ENCODE measurements at regions not wholly inside any gene's neighbourhood (a gene's known extent, or its start where the extent isn't known, plus 50 kb on each side); places are given as distances from the start of the nearest gene placed in this dataset.
"Not testable (repeated sequence)": the region's sequence is repeated elsewhere in the genome, so short reads cannot be mapped to it uniquely, and the experiment has no call there.

- TF ChIP-seq, protein P1, sequence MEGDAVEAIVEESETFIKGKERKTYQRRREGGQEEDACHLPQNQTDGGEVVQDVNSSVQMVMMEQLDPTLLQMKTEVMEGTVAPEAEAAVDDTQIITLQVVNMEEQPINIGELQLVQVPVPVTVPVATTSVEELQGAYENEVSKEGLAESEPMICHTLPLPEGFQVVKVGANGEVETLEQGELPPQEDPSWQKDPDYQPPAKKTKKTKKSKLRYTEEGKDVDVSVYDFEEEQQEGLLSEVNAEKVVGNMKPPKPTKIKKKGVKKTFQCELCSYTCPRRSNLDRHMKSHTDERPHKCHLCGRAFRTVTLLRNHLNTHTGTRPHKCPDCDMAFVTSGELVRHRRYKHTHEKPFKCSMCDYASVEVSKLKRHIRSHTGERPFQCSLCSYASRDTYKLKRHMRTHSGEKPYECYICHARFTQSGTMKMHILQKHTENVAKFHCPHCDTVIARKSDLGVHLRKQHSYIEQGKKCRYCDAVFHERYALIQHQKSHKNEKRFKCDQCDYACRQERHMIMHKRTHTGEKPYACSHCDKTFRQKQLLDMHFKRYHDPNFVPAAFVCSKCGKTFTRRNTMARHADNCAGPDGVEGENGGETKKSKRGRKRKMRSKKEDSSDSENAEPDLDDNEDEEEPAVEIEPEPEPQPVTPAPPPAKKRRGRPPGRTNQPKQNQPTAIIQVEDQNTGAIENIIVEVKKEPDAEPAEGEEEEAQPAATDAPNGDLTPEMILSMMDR (conservative IDR thresholded peaks at IDR 0.05 in 1 of 2, IDR thresholded peaks at IDR 0.05 in 1 of 2; ENCODE audit: low read depth in 1 of 2, low read length in 2 of 2), result no peak
- TF ChIP-seq EZH2 (IDR thresholded peaks at IDR 0.05; ENCODE audit: low read length, missing control alignments), result no peak
- H3K36me3 ChIP-seq (ENCODE audit: control insufficient read depth, insufficient read depth, low read length), result no peaks in the 10 kb centered on the region
- H3K4me3 ChIP-seq (replicated peaks in 1 of 4; ENCODE audit: control extremely low read depth in 1 of 4, insufficient read depth in 1 of 4, low read depth in 3 of 4, low read length in 4 of 4), result no peak overlapping the region
- H4K20me1 ChIP-seq (ENCODE audit: control insufficient read depth, extremely low read depth, insufficient read depth, low read length), result no peaks in the 10 kb centered on the region
- no peak overlapping the region for H3K27ac ChIP-seq (ENCODE audit: insufficient read depth, low read length)
- H2AFZ ChIP-seq (ENCODE audit: low read length), result no peak overlapping the region
- no peak overlapping the region for H3K4me2 ChIP-seq (ENCODE audit: extremely low read depth, insufficient read depth, low read length)
- DNase-seq (ENCODE audit: low read depth in 2 of 2), result no peak
- no peaks in the 10 kb centered on the region for H3K79me2 ChIP-seq (ENCODE audit: control insufficient read depth, insufficient read depth, low read length)
- H3K9me3 ChIP-seq (ENCODE audit: control insufficient read depth, insufficient read depth, low read depth, low read length), result no peaks in the 10 kb centered on the region
- no peaks in the 10 kb centered on the region for H3K4me1 ChIP-seq (ENCODE audit: control insufficient read depth, extremely low read depth, insufficient read depth, low read length)
- H3K9ac ChIP-seq (ENCODE audit: insufficient read depth, low read length), result no peak overlapping the region
- H3K27me3 ChIP-seq (ENCODE audit: control insufficient read depth, insufficient read depth, low read length), result no peaks in the 10 kb centered on the region
Measured at GRCh38 chr11:92605667-92606066, 363.8 kb upstream of the MTNR1B start.

- no peak for TF ChIP-seq EZH2 (IDR thresholded peaks at IDR 0.05; ENCODE audit: low read length, missing control alignments)
- TF ChIP-seq, protein P1 (conservative IDR thresholded peaks at IDR 0.05 in 1 of 2, IDR thresholded peaks at IDR 0.05 in 1 of 2; ENCODE audit: low read depth in 1 of 2, low read length in 2 of 2), result no peak
- Histone ChIP-seq H3K4me1 (ENCODE audit: control insufficient read depth, extremely low read depth, insufficient read depth, low read length) (no peaks in the 10 kb centered on the region), H3K36me3 (ENCODE audit: control insufficient read depth, insufficient read depth, low read length) (no peaks in the 10 kb centered on the region), H3K4me2 (ENCODE audit: extremely low read depth, insufficient read depth, low read length) (no peak overlapping the region), H3K4me3 (replicated peaks in 1 of 4; ENCODE audit: control extremely low read depth in 1 of 4, insufficient read depth in 1 of 4, low read depth in 3 of 4, low read length in 4 of 4) (no peak overlapping the region), H2AFZ (ENCODE audit: low read length) (no peak overlapping the region), H3K9ac (ENCODE audit: insufficient read depth, low read length) (no peak overlapping the region), H4K20me1 (ENCODE audit: control insufficient read depth, extremely low read depth, insufficient read depth, low read length) (no peaks in the 10 kb centered on the region), H3K79me2 (ENCODE audit: control insufficient read depth, insufficient read depth, low read length) (no peaks in the 10 kb centered on the region), H3K27ac (ENCODE audit: insufficient read depth, low read length) (no peak overlapping the region), H3K9me3 (ENCODE audit: control insufficient read depth, insufficient read depth, low read depth, low read length) (no peaks in the 10 kb centered on the region), H3K27me3 (ENCODE audit: control insufficient read depth, insufficient read depth, low read length) (no peaks in the 10 kb centered on the region)
- peak in 1 of 2 donors; percentile 6 for DNase-seq (ENCODE audit: low read depth in 2 of 2)
Measured at GRCh38 chr11:92607969-92608722, 361.3 kb upstream of the MTNR1B start.

DNA sequence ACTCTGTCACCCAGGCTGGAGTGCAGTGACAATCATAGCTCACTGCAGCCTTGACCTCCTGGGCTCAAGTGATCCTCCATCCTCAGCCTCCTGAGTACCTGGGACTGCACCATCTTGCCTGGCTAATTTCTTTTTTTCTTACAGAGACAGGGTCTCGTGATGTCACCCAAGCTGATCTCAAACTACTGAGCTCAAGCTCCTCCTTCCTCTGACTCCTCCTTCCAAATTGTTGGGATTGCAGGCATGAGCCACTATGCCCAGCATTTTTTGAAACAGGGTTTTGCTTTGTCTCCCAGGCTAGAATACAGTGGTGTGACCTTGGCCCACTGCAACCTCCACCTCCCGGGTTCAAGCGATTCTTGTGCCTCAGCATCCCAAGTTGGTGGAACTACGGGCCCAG lies 358.3 kb upstream of the MTNR1B start:
- no peaks in the 10 kb centered on the region for H3K36me3 ChIP-seq (ENCODE audit: control insufficient read depth, insufficient read depth, low read length)
- H3K27ac ChIP-seq (ENCODE audit: insufficient read depth, low read length), result no peak overlapping the region
- H3K4me1 ChIP-seq (ENCODE audit: control insufficient read depth, extremely low read depth, insufficient read depth, low read length), result no peaks in the 10 kb centered on the region
- H3K9ac ChIP-seq (ENCODE audit: insufficient read depth, low read length), result no peak overlapping the region
- no peak overlapping the region for H2AFZ ChIP-seq (ENCODE audit: low read length)
- no peaks in the 10 kb centered on the region for H3K9me3 ChIP-seq (ENCODE audit: control insufficient read depth, insufficient read depth, low read depth, low read length)
- no peak overlapping the region for H3K4me2 ChIP-seq (ENCODE audit: extremely low read depth, insufficient read depth, low read length)
- no peaks in the 10 kb centered on the region for H3K79me2 ChIP-seq (ENCODE audit: control insufficient read depth, insufficient read depth, low read length)
- H4K20me1 ChIP-seq (ENCODE audit: control insufficient read depth, extremely low read depth, insufficient read depth, low read length), result no peaks in the 10 kb centered on the region
- no peak overlapping the region for H3K4me3 ChIP-seq (replicated peaks in 1 of 4; ENCODE audit: control extremely low read depth in 1 of 4, insufficient read depth in 1 of 4, low read depth in 3 of 4, low read length in 4 of 4)
- no peaks in the 10 kb centered on the region for H3K27me3 ChIP-seq (ENCODE audit: control insufficient read depth, insufficient read depth, low read length)
- TF ChIP-seq, protein P1 (conservative IDR thresholded peaks at IDR 0.05 in 1 of 2, IDR thresholded peaks at IDR 0.05 in 1 of 2; ENCODE audit: low read depth in 1 of 2, low read length in 2 of 2), result no peak
- no peak for TF ChIP-seq EZH2 (IDR thresholded peaks at IDR 0.05; ENCODE audit: low read length, missing control alignments)
- no peak for DNase-seq (ENCODE audit: low read depth in 2 of 2)

- not testable (repeated sequence) for H3K9me3 ChIP-seq (ENCODE audit: control insufficient read depth, insufficient read depth, low read depth, low read length); H3K4me3 ChIP-seq (replicated peaks in 1 of 4; ENCODE audit: control extremely low read depth in 1 of 4, insufficient read depth in 1 of 4, low read depth in 3 of 4, low read length in 4 of 4); DNase-seq (ENCODE audit: low read depth in 2 of 2); H2AFZ ChIP-seq (ENCODE audit: low read length); H3K36me3 ChIP-seq (ENCODE audit: control insufficient read depth, insufficient read depth, low read length); H3K79me2 ChIP-seq (ENCODE audit: control insufficient read depth, insufficient read depth, low read length); H3K4me1 ChIP-seq (ENCODE audit: control insufficient read depth, extremely low read depth, insufficient read depth, low read length); H3K4me2 ChIP-seq (ENCODE audit: extremely low read depth, insufficient read depth, low read length); H3K9ac ChIP-seq (ENCODE audit: insufficient read depth, low read length); H4K20me1 ChIP-seq (ENCODE audit: control insufficient read depth, extremely low read depth, insufficient read depth, low read length); H3K27me3 ChIP-seq (ENCODE audit: control insufficient read depth, insufficient read depth, low read length); H3K27ac ChIP-seq (ENCODE audit: insufficient read depth, low read length)
Measured at GRCh38 chr11:92618020-92618419, 351.4 kb upstream of the MTNR1B start.
